BJ (cell line): ENCODE measurements at regions not wholly inside any gene's neighbourhood (a gene's known extent, or its start where the extent isn't known, plus 50 kb on each side); places are given as distances from the start of the nearest gene placed in this dataset.

Source experiments
- CTCF ChIA-PET: fragments of 350-600 bp; formaldehyde crosslinking; extraction: SDS; loops from one replicate; lab custom pipeline; 2021; ENCODE audit warnings: antibody characterized with exemption, inconsistent platforms; lab: Yijun Ruan, JAX
- POLR2A ChIA-PET: fragments of 300-600 bp; sonication (Branson Sonifier 250); formaldehyde crosslinking; extraction: SDS; loops from one replicate; lab custom pipeline; 2021; ENCODE audit warnings: antibody characterized with exemption; lab: Charles Lee
- DNase-seq: peaks from one replicate; pipeline ENCODE4 v3.0.0-alpha.2; 2011; ENCODE audit warnings: low read depth
- H3K27me3 ChIP-seq: 2 replicates; pipeline ENCODE4 v1.6.0; 2011; ENCODE audit warnings: low read length; ENCODE audit not compliant: control insufficient read depth, insufficient read depth
- H3K36me3 ChIP-seq: 2 replicates; pipeline ENCODE4 v1.5.1; 2011; ENCODE audit warnings: low read length; ENCODE audit not compliant: control insufficient read depth, insufficient read depth
- H3K4me3 ChIP-seq: 2 replicates; pipeline ENCODE4 v1.5.1; 2011; ENCODE audit warnings: low read depth, mild to moderate bottlenecking, control low read depth, low read length
- TF ChIP-seq, protein P1 (sequence below): IDR thresholded peaks from 2 replicates; pipeline ENCODE4 v1.5.1; 2011; ENCODE audit warnings: low read depth, mild to moderate bottlenecking, control low read depth, inconsistent platforms, low read length, moderate library complexity; ENCODE audit not compliant: insufficient read depth

DNA sequence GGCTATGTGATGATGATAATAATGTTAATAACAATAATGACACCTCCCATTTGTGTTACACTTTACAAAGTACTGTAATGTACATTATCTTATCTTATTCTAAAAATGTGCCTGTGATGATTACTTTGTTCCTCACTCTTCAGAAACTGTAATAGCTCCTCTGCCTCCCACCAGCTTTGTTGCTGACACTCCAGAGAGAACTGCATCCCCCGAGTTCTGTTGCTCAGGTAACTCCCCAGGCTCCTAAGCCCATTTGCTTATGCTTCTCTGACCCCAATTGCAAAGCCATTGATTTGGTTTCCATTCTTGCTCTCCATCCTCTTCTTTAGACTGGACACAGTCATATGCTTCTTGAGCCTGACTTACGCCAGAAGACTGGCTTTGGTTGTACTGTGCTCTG is 319.7 kb downstream of the EPM2A start:
- Histone ChIP-seq H3K27me3 (no peaks in the 10 kb centered on the region), H3K36me3 (no peaks in the 10 kb centered on the region), H3K4me3 (no peak overlapping the region)
- ChIA-PET POLR2A (no interaction called here), CTCF (no interaction called here)
- TF ChIP-seq, protein P1, sequence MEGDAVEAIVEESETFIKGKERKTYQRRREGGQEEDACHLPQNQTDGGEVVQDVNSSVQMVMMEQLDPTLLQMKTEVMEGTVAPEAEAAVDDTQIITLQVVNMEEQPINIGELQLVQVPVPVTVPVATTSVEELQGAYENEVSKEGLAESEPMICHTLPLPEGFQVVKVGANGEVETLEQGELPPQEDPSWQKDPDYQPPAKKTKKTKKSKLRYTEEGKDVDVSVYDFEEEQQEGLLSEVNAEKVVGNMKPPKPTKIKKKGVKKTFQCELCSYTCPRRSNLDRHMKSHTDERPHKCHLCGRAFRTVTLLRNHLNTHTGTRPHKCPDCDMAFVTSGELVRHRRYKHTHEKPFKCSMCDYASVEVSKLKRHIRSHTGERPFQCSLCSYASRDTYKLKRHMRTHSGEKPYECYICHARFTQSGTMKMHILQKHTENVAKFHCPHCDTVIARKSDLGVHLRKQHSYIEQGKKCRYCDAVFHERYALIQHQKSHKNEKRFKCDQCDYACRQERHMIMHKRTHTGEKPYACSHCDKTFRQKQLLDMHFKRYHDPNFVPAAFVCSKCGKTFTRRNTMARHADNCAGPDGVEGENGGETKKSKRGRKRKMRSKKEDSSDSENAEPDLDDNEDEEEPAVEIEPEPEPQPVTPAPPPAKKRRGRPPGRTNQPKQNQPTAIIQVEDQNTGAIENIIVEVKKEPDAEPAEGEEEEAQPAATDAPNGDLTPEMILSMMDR = no peak
- no peak for DNase-seq

DNA sequence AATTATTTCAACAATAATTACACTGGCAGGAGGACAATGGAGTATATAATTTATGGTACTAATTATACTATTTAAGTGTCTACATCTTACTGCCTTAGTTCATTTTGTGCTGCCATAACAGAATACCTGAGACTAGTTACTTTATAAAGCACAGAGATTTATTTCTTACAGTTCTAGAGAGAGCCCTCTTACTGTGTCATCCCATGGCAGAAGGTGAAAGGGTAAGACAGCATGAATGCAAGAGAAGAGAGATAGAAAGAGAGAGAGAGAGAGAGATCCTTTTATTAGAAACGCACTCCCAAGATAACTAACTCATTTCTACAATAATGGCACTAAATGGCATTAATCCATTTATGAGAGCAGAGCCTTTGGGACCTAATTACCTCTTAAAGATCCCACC is 314.7 kb downstream of the EPM2A start:
- TF ChIP-seq, protein P1 = no peak
- Histone ChIP-seq H3K36me3 (no peaks in the 10 kb centered on the region), H3K4me3 (no peak overlapping the region), H3K27me3 (no peaks in the 10 kb centered on the region)
- ChIA-PET POLR2A (no interaction called here), CTCF (no interaction called here)
- no peak for DNase-seq

DNA sequence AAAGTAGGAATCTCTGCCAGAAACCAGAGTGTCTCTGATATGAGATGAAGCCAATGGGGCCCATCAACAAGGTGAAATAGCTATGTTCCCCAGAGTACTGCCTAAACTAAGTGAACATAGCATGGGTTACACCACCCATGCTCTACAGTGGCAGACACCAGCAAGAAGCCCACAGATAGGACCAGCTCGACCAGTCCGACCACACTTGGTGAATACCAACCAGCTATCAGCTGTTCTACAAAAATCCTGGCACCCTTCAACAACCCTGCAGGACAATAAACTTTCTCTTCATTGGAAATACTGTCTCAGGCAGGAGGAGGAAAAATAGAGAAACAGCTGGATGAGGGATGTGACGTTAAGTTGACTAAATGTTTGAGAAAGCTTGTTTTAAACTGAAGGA is 311.4 kb downstream of the EPM2A start:
- ChIA-PET POLR2A (no interaction called here), CTCF (interaction anchor here (1.2 kb wide), 1 partner anchor 210 kb away, joined by 3 read pairs; no protein-coding TSS in a partner anchor)
- TF ChIP-seq, protein P1 = no peak
- Histone ChIP-seq H3K27me3 (no peaks in the 10 kb centered on the region), H3K4me3 (no peak overlapping the region), H3K36me3 (no peaks in the 10 kb centered on the region)
- no peak for DNase-seq

DNA sequence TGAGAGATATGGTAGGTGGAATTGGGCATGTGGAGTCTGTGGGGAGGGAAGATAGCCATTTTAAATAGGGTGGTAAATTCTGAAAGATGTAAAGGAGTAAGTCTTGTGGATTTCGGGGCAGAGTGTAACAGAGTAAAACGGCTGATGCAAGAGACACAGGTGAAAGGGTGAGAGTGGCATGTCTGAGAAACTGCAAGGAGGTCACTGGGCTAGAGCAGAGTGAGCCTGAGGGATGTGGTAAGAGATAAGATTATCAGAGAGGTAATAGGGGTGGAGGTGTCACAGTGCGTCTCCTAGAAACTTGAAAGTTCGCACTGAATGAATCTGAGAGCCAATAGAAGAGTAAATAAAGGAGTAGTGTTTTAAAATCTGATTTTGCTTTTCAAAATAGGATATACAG is 308.1 kb downstream of the EPM2A start:
- DNase-seq = no peak
- H3K36me3 ChIP-seq = no peaks in the 10 kb centered on the region
- POLR2A ChIA-PET = no interaction called here
- TF ChIP-seq, protein P1 = no peak
- CTCF ChIA-PET = no interaction called here
- no peaks in the 10 kb centered on the region for H3K27me3 ChIP-seq
- no peak overlapping the region for H3K4me3 ChIP-seq

GRCh38 chr6:145428706-145429105 is 306.6 kb downstream of the EPM2A start:
- no peak overlapping the region for H3K4me3 ChIP-seq
- TF ChIP-seq, protein P1 = no peak
- no peaks in the 10 kb centered on the region for H3K36me3 ChIP-seq
- H3K27me3 ChIP-seq = no peaks in the 10 kb centered on the region
- DNase-seq = no peak
- POLR2A ChIA-PET = no interaction called here
- CTCF ChIA-PET = interaction anchor here (0.6 kb wide), 1 partner anchor 126 kb away, joined by 3 read pairs; no protein-coding TSS in a partner anchor
